ENCODE measurements at regions not wholly inside any gene's neighbourhood (a gene's known extent, or its start where the extent isn't known, plus 50 kb on each side); places are given as distances from the start of the nearest gene placed in this dataset.

- TF ChIP-seq CTCF (IDR thresholded peaks at IDR 0.05 in 2 of 3, conservative IDR thresholded peaks at IDR 0.05 in 1 of 3; ENCODE audit: insufficient read depth in 2 of 3, low read depth in 1 of 3, low read length in 3 of 3) (no peak), PREB (CRISPR knock-in tag; IDR thresholded peaks at IDR 0.05) (no peak), CREB1 (IDR thresholded peaks at IDR 0.05) (no peak), CREB1 (CRISPR knock-in tag; IDR thresholded peaks at IDR 0.05) (no peak), ETV1 (tag; conservative IDR thresholded peaks at IDR 0.05; ENCODE audit: low read depth) (no peak), RFX5 (IDR thresholded peaks at IDR 0.05; ENCODE audit: low read depth, low read length) (no peak), RFX1 (IDR thresholded peaks at IDR 0.05) (no peak), CHD4 (IDR thresholded peaks at IDR 0.05; ENCODE audit: insufficient read depth, insufficient replicate concordance, low read depth, low read length, poor library complexity, severe bottlenecking) (no peak), CEBPB (tag; IDR thresholded peaks at IDR 0.05) (no peak), ZNF143 (CRISPR knock-in tag; IDR thresholded peaks at IDR 0.05) (no peak), ZBTB2 (IDR thresholded peaks at IDR 0.05) (no peak)
- TF ChIP-seq, protein P1, sequence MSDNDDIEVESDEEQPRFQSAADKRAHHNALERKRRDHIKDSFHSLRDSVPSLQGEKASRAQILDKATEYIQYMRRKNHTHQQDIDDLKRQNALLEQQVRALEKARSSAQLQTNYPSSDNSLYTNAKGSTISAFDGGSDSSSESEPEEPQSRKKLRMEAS (CRISPR knock-in tag; IDR thresholded peaks at IDR 0.05), result no peak
- TF ChIP-seq, protein P2, sequence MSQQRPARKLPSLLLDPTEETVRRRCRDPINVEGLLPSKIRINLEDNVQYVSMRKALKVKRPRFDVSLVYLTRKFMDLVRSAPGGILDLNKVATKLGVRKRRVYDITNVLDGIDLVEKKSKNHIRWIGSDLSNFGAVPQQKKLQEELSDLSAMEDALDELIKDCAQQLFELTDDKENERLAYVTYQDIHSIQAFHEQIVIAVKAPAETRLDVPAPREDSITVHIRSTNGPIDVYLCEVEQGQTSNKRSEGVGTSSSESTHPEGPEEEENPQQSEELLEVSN (IDR thresholded peaks at IDR 0.05; ENCODE audit: borderline replicate concordance in 1 of 2, extremely low read depth in 1 of 2, insufficient read depth in 1 of 2, insufficient read length in 1 of 2, low read depth in 1 of 2, low read length in 1 of 2, poor library complexity in 1 of 2, severe bottlenecking in 1 of 2), result no peak
- TF ChIP-seq, protein P3, sequence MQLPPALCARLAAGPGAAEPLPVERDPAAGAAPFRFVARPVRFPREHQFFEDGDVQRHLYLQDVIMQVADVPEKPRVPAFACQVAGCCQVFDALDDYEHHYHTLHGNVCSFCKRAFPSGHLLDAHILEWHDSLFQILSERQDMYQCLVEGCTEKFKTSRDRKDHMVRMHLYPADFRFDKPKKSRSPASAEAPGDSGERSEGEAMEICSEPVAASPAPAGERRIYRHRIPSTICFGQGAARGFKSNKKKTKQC (CRISPR knock-in tag; IDR thresholded peaks at IDR 0.05), result no peak
Measured at GRCh38 chr17:27105636-27106035, 188.3 kb upstream of the WSB1 start.

All from K562 (cell line).